ENCODE measurements at regions not wholly inside any gene's neighbourhood (a gene's known extent, or its start where the extent isn't known, plus 50 kb on each side); places are given as distances from the start of the nearest gene placed in this dataset.

- Histone ChIP-seq H3K4me1 (ENCODE audit: control insufficient read depth, insufficient read depth, low read length) (no peaks in the 10 kb centered on the region), H3K4me3 (ENCODE audit: low read depth in 2 of 2, low read length in 2 of 2) (no peak overlapping the region), H3K36me3 (ENCODE audit: control insufficient read depth, insufficient read depth, low read length) (no peaks in the 10 kb centered on the region), H3K9me3 (ENCODE audit: control insufficient read depth, insufficient read depth, low read depth, low read length) (no peaks in the 10 kb centered on the region), H3K27me3 (ENCODE audit: control insufficient read depth, insufficient read depth, low read length) (no peaks in the 10 kb centered on the region), H3K27ac (ENCODE audit: low read length) (no peak overlapping the region)
- CTCF ChIA-PET = no interaction called here
- DNase-seq (ENCODE audit: low read depth, low spot score) = no peak
- no peak for TF ChIP-seq TCF7L2 (IDR thresholded peaks at IDR 0.05; ENCODE audit: low read depth, low read length)
- no peak for TF ChIP-seq POLR2AphosphoS5 (IDR thresholded peaks at IDR 0.05; ENCODE audit: low read depth, low read length)
- no peak for TF ChIP-seq CTCF (IDR thresholded peaks at IDR 0.05)
- POLR2A ChIA-PET = interaction anchor here (0.5 kb wide), 1 partner anchor 29 kb away, joined by 4 read pairs; no protein-coding TSS in a partner anchor
- in situ Hi-C loops (cut with HindIII; ENCODE audit: low pct_unique_long_range_greater_than_20kb, low sequenced_read_pairs) (no loop called here), intact Hi-C loops (cut with micrococcal nuclease; ENCODE audit: unreplicated experiment) (no loop called here)
- ATAC-seq = no peak
- no TSS peak for BruUV-seq (replicated peaks)
These were observed 237.6 kb downstream of the TENT4A start for GRCh38 chr5:6950860-6951259.

- in situ Hi-C loops (cut with HindIII; ENCODE audit: low pct_unique_long_range_greater_than_20kb, low sequenced_read_pairs) (no loop called here), intact Hi-C loops (cut with micrococcal nuclease; ENCODE audit: unreplicated experiment) (no loop called here)
- H3K9me3 ChIP-seq (ENCODE audit: control insufficient read depth, insufficient read depth, low read depth, low read length) = no peaks in the 10 kb centered on the region
- no peaks in the 10 kb centered on the region for H3K4me1 ChIP-seq (ENCODE audit: control insufficient read depth, insufficient read depth, low read length)
- no peak overlapping the region for H3K27ac ChIP-seq (ENCODE audit: low read length)
- H3K27me3 ChIP-seq (ENCODE audit: control insufficient read depth, insufficient read depth, low read length) = no peaks in the 10 kb centered on the region
- BruUV-seq (replicated peaks) = no TSS peak
- no peak for ATAC-seq
- H3K36me3 ChIP-seq (ENCODE audit: control insufficient read depth, insufficient read depth, low read length) = no peaks in the 10 kb centered on the region
- ChIA-PET POLR2A (no interaction called here), CTCF (no interaction called here)
- no peak overlapping the region for H3K4me3 ChIP-seq (ENCODE audit: low read depth in 2 of 2, low read length in 2 of 2)
- no peak for DNase-seq (ENCODE audit: low read depth, low spot score)
- TF ChIP-seq SIN3A (IDR thresholded peaks at IDR 0.05; ENCODE audit: borderline replicate concordance, insufficient read depth, low read depth, low read length) (no peak), POLR2AphosphoS5 (IDR thresholded peaks at IDR 0.05; ENCODE audit: low read depth, low read length) (no peak)
These were observed 247.9 kb downstream of the TENT4A start for GRCh38 chr5:6961123-6961522.

- H3K4me1 ChIP-seq (ENCODE audit: control insufficient read depth, insufficient read depth, low read length) = no peaks in the 10 kb centered on the region
- no peaks in the 10 kb centered on the region for H3K9me3 ChIP-seq (ENCODE audit: control insufficient read depth, insufficient read depth, low read depth, low read length)
- ChIA-PET CTCF (no interaction called here), POLR2A (no interaction called here)
- no peaks in the 10 kb centered on the region for H3K36me3 ChIP-seq (ENCODE audit: control insufficient read depth, insufficient read depth, low read length)
- no TSS peak for BruUV-seq (replicated peaks)
- ATAC-seq (no peak), DNase-seq (ENCODE audit: low read depth, low spot score) (no peak)
- intact Hi-C loops (cut with micrococcal nuclease; ENCODE audit: unreplicated experiment) (no loop called here), in situ Hi-C loops (cut with HindIII; ENCODE audit: low pct_unique_long_range_greater_than_20kb, low sequenced_read_pairs) (no loop called here)
- H3K27me3 ChIP-seq (ENCODE audit: control insufficient read depth, insufficient read depth, low read length) = no peaks in the 10 kb centered on the region
- H3K27ac ChIP-seq (ENCODE audit: low read length) = no peak overlapping the region
- no peak overlapping the region for H3K4me3 ChIP-seq (ENCODE audit: low read depth in 2 of 2, low read length in 2 of 2)
- TF ChIP-seq POLR2AphosphoS5 (IDR thresholded peaks at IDR 0.05; ENCODE audit: low read depth, low read length) (no peak), TCF7L2 (IDR thresholded peaks at IDR 0.05; ENCODE audit: low read depth, low read length) (no peak), SIN3A (IDR thresholded peaks at IDR 0.05; ENCODE audit: borderline replicate concordance, insufficient read depth, low read depth, low read length) (no peak)
These were observed 248.8 kb downstream of the TENT4A start for GRCh38 chr5:6961837-6962635.

GRCh38 chr5:6976971-6977370 lies 263.7 kb downstream of the TENT4A start:
- ATAC-seq (no peak), DNase-seq (ENCODE audit: low read depth, low spot score) (no peak)
- in situ Hi-C loops (cut with HindIII; ENCODE audit: low pct_unique_long_range_greater_than_20kb, low sequenced_read_pairs) (no loop called here), intact Hi-C loops (cut with micrococcal nuclease; ENCODE audit: unreplicated experiment) (no loop called here)
- Histone ChIP-seq H3K4me1 (ENCODE audit: control insufficient read depth, insufficient read depth, low read length) (no peaks in the 10 kb centered on the region), H3K36me3 (ENCODE audit: control insufficient read depth, insufficient read depth, low read length) (no peaks in the 10 kb centered on the region), H3K9me3 (ENCODE audit: control insufficient read depth, insufficient read depth, low read depth, low read length) (no peaks in the 10 kb centered on the region), H3K27ac (ENCODE audit: low read length) (no peak overlapping the region), H3K4me3 (ENCODE audit: low read depth in 2 of 2, low read length in 2 of 2) (no peak overlapping the region), H3K27me3 (ENCODE audit: control insufficient read depth, insufficient read depth, low read length) (no peaks in the 10 kb centered on the region)
- CTCF ChIA-PET = no interaction called here
- no TSS peak for BruUV-seq (replicated peaks)
- TF ChIP-seq CTCF (IDR thresholded peaks at IDR 0.05) (no peak), SIN3A (IDR thresholded peaks at IDR 0.05; ENCODE audit: borderline replicate concordance, insufficient read depth, low read depth, low read length) (no peak), POLR2AphosphoS5 (IDR thresholded peaks at IDR 0.05; ENCODE audit: low read depth, low read length) (no peak), TCF7L2 (IDR thresholded peaks at IDR 0.05; ENCODE audit: low read depth, low read length) (no peak)
- TF ChIP-seq, protein P1, sequence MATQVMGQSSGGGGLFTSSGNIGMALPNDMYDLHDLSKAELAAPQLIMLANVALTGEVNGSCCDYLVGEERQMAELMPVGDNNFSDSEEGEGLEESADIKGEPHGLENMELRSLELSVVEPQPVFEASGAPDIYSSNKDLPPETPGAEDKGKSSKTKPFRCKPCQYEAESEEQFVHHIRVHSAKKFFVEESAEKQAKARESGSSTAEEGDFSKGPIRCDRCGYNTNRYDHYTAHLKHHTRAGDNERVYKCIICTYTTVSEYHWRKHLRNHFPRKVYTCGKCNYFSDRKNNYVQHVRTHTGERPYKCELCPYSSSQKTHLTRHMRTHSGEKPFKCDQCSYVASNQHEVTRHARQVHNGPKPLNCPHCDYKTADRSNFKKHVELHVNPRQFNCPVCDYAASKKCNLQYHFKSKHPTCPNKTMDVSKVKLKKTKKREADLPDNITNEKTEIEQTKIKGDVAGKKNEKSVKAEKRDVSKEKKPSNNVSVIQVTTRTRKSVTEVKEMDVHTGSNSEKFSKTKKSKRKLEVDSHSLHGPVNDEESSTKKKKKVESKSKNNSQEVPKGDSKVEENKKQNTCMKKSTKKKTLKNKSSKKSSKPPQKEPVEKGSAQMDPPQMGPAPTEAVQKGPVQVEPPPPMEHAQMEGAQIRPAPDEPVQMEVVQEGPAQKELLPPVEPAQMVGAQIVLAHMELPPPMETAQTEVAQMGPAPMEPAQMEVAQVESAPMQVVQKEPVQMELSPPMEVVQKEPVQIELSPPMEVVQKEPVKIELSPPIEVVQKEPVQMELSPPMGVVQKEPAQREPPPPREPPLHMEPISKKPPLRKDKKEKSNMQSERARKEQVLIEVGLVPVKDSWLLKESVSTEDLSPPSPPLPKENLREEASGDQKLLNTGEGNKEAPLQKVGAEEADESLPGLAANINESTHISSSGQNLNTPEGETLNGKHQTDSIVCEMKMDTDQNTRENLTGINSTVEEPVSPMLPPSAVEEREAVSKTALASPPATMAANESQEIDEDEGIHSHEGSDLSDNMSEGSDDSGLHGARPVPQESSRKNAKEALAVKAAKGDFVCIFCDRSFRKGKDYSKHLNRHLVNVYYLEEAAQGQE (IDR thresholded peaks at IDR 0.05; ENCODE audit: insufficient read depth in 1 of 2, low read depth in 2 of 2, low read length in 1 of 2) = no peak
- POLR2A ChIA-PET = no interaction called here

Measured in Panc1 (cell line).